ENCODE measurements at regions not wholly inside any gene's neighbourhood (a gene's known extent, or its start where the extent isn't known, plus 50 kb on each side); places are given as distances from the start of the nearest gene placed in this dataset.

GRCh38 chr10:88033385-88033784 is 170.0 kb downstream of the PTEN start:
- no peak for DNase-seq
- H3K27me3 Mint-ChIP-seq (ENCODE audit: insufficient read depth, unreplicated experiment) = no peaks in the 10 kb centered on the region
- no peaks in the 10 kb centered on the region for H3K36me3 ChIP-seq (ENCODE audit: control insufficient read depth, insufficient read depth, low read length)
- H3K27ac Mint-ChIP-seq (ENCODE audit: unreplicated experiment) = no peak overlapping the region
- no peaks in the 10 kb centered on the region for H3K36me3 Mint-ChIP-seq (ENCODE audit: insufficient read depth, unreplicated experiment)
- H3K4me3 ChIP-seq (ENCODE audit: low read depth, low read length) = no peak overlapping the region
- no TSS peak for BruUV-seq (replicated peaks)
- no peaks in the 10 kb centered on the region; the same call in 1 of the 2 replicates for H3K9me3 ChIP-seq
- TF ChIP-seq CTCF (IDR thresholded peaks at IDR 0.05; ENCODE audit: insufficient read depth in 1 of 2, low read depth in 1 of 2, low read length in 1 of 2, severe bottlenecking in 1 of 2, unreplicated experiment in 1 of 2) = no peak
- H3K27me3 ChIP-seq (replicated peaks; ENCODE audit: control insufficient read depth, insufficient read depth, low read length) = no peaks in the 10 kb centered on the region
- ChIA-PET POLR2A (no interaction called here), CTCF (no interaction called here)
- peaks cover 12% of the 10 kb centered on the region for H3K4me1 ChIP-seq
- H3K9me3 Mint-ChIP-seq (ENCODE audit: unreplicated experiment) = no peaks in the 10 kb centered on the region
- no peak overlapping the region for H3K4me3 Mint-ChIP-seq (ENCODE audit: unreplicated experiment)
- H3K4me1 Mint-ChIP-seq (ENCODE audit: low read depth, unreplicated experiment) = no peaks in the 10 kb centered on the region
- intact Hi-C loops (cut with micrococcal nuclease; ENCODE audit: unreplicated experiment) = no loop called here

DNA sequence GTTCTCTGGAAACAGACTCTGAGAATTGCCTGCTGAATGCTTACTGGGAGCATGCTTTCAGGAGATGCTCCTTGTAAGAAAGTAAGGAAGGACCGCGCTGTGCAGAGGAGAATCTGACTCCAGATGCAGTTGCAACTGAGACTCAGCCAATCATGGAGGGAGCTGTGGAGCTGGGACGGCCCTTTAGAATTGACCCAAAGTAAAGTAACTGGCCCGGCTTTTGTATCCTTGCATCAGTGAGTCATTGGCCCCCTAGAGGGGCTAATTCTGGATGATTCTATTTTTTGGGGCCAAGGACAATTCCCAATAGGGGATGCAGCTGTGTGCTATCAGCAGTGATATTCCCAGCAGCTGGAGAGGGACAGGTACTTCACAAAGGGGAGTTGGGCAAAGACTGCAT is 170.4 kb downstream of the PTEN start:
- no TSS peak for BruUV-seq (replicated peaks)
- ChIA-PET POLR2A (no interaction called here), CTCF (no interaction called here)
- Mint-ChIP-seq H3K9me3 (ENCODE audit: unreplicated experiment) (no peaks in the 10 kb centered on the region), H3K36me3 (ENCODE audit: insufficient read depth, unreplicated experiment) (no peaks in the 10 kb centered on the region), H3K4me1 (ENCODE audit: low read depth, unreplicated experiment) (no peaks in the 10 kb centered on the region), H3K4me3 (ENCODE audit: unreplicated experiment) (no peak overlapping the region), H3K27me3 (ENCODE audit: insufficient read depth, unreplicated experiment) (no peaks in the 10 kb centered on the region), H3K27ac (ENCODE audit: unreplicated experiment) (no peak overlapping the region)
- intact Hi-C loops (cut with micrococcal nuclease; ENCODE audit: unreplicated experiment) = no loop called here
- Histone ChIP-seq H3K27me3 (replicated peaks; ENCODE audit: control insufficient read depth, insufficient read depth, low read length) (no peaks in the 10 kb centered on the region), H3K4me1 (peaks cover 8% of the 10 kb centered on the region), H3K36me3 (ENCODE audit: control insufficient read depth, insufficient read depth, low read length) (no peaks in the 10 kb centered on the region), H3K9me3 (no peaks in the 10 kb centered on the region; the same call in 1 of the 2 replicates), H3K4me3 (ENCODE audit: low read depth, low read length) (no peak overlapping the region)
- DNase-seq = no peak
- no peak for TF ChIP-seq CTCF (IDR thresholded peaks at IDR 0.05; ENCODE audit: insufficient read depth in 1 of 2, low read depth in 1 of 2, low read length in 1 of 2, severe bottlenecking in 1 of 2, unreplicated experiment in 1 of 2)

GRCh38 chr10:88036126-88036525 is 172.7 kb downstream of the PTEN start:
- no peaks in the 10 kb centered on the region for H3K36me3 Mint-ChIP-seq (ENCODE audit: insufficient read depth, unreplicated experiment)
- ChIA-PET POLR2A (no interaction called here), CTCF (no interaction called here)
- H3K27me3 Mint-ChIP-seq (ENCODE audit: insufficient read depth, unreplicated experiment) = no peaks in the 10 kb centered on the region
- H3K27ac Mint-ChIP-seq (ENCODE audit: unreplicated experiment) = no peak overlapping the region
- H3K4me1 ChIP-seq = peaks cover 3% of the 10 kb centered on the region; the same call in 1 of the 2 replicates
- no peak for DNase-seq
- intact Hi-C loops (cut with micrococcal nuclease; ENCODE audit: unreplicated experiment) = no loop called here
- no peaks in the 10 kb centered on the region for H3K36me3 ChIP-seq (ENCODE audit: control insufficient read depth, insufficient read depth, low read length)
- no TSS peak for BruUV-seq (replicated peaks)
- no peak for TF ChIP-seq CTCF (IDR thresholded peaks at IDR 0.05; ENCODE audit: insufficient read depth in 1 of 2, low read depth in 1 of 2, low read length in 1 of 2, severe bottlenecking in 1 of 2, unreplicated experiment in 1 of 2)
- H3K4me3 ChIP-seq (ENCODE audit: low read depth, low read length) = no peak overlapping the region
- no peaks in the 10 kb centered on the region for H3K9me3 Mint-ChIP-seq (ENCODE audit: unreplicated experiment)
- no peaks in the 10 kb centered on the region for H3K27me3 ChIP-seq (replicated peaks; ENCODE audit: control insufficient read depth, insufficient read depth, low read length)
- no peaks in the 10 kb centered on the region for H3K4me1 Mint-ChIP-seq (ENCODE audit: low read depth, unreplicated experiment)
- no peak overlapping the region for H3K4me3 Mint-ChIP-seq (ENCODE audit: unreplicated experiment)
- H3K9me3 ChIP-seq = no peaks in the 10 kb centered on the region; the same call in none of the 2 replicates
